ENCODE measurements at regions not wholly inside any gene's neighbourhood (a gene's known extent, or its start where the extent isn't known, plus 50 kb on each side); places are given as distances from the start of the nearest gene placed in this dataset.
"Not testable (repeated sequence)": the region's sequence is repeated elsewhere in the genome, so short reads cannot be mapped to it uniquely, and the experiment has no call there.

- DNase-seq (ENCODE audit: low spot score) = no peak
These were observed 369.4 kb downstream of the UTRN start for GRCh38 chr6:144654506-144654905.

- no peak for DNase-seq (ENCODE audit: low spot score)
These were observed 370.2 kb downstream of the UTRN start for GRCh38 chr6:144655376-144655775.

GRCh38 chr6:144657691-144658090, 372.6 kb downstream of the UTRN start:
- no peak for DNase-seq (ENCODE audit: low spot score)

GRCh38 chr6:144659202-144660182, 374.4 kb downstream of the UTRN start:
- no peak for DNase-seq (ENCODE audit: low spot score)

GRCh38 chr6:144660561-144661115, 375.5 kb downstream of the UTRN start:
- DNase-seq (ENCODE audit: low spot score) = no peak

- DNase-seq (ENCODE audit: low spot score) = no peak
These were observed 376.1 kb downstream of the UTRN start for GRCh38 chr6:144661116-144661806.

GRCh38 chr6:144662812-144663365, 377.8 kb downstream of the UTRN start:
- no peak for DNase-seq (ENCODE audit: low spot score)

- DNase-seq (ENCODE audit: low spot score) = no peak
These were observed 379.1 kb downstream of the UTRN start for GRCh38 chr6:144664281-144664680.

DNA sequence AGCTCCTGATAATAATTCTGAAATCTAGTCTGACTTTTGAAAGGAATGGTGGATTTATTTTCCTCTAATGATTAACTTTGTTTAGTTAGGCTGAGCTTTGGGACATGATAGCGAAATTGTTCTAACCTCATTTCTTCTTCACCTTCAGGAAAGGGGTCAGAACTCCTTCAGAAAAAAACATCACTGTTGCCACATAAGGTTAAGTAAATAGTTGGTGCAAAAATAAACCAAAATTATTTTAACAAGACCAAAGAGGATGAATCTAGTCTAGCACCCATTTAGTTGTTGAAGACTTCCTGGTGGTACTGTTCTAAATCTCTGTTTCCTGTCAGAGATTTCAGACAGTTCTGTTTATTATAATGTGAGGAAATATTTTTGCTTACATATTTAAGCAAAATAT, 379.8 kb downstream of the UTRN start:
- no peak for DNase-seq (ENCODE audit: low spot score)

DNA sequence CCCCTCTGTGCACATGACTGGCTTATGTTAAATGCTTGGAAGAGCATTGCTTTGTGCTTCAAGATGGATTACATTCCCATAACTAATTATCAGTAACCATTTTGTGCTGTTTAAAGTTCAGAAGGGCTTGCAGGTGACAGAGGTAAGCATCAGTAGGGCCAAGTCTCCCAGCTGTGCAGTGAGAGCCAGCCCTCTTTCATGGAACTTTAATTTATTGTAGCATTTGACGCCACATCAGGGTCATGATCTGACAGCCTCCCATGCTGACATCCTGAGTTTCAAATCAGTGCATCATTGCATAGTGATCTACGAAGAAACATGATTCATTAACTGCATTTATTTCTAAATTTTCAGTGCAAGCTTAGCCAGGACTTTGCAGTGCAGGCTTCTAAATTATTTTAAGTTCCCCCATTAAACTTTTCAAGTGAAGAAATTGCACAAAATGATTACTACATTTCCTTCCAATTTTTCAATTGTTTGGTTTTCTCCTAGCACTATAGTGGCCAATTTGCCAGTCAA, 380.9 kb downstream of the UTRN start:
- DNase-seq (ENCODE audit: low spot score) = no peak

GRCh38 chr6:144666781-144667180, 381.6 kb downstream of the UTRN start:
- DNase-seq (ENCODE audit: low spot score) = no peak

GRCh38 chr6:144667532-144668503, 382.7 kb downstream of the UTRN start:
- DNase-seq (ENCODE audit: low spot score) = no peak

DNA sequence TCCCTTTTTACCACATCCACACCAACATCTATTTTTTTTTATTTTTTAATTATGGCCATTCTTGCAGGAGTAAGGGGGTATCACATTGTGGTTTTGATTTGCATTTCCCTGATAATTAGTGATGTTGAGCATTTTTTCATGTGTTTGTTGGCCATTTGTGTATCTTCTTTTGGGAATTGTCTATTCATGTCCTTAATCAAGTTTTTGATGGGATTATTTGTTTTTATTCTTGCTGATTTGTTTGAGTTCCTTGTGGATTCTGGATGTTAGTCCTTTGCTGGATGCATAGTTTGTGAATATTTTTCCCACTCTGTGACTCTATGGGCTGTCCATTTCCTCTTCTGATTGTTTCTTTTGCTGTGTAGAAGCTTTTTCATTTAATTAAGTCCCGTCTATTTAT, 385.1 kb downstream of the UTRN start:
- not testable (repeated sequence) for DNase-seq (ENCODE audit: low spot score)

DNA sequence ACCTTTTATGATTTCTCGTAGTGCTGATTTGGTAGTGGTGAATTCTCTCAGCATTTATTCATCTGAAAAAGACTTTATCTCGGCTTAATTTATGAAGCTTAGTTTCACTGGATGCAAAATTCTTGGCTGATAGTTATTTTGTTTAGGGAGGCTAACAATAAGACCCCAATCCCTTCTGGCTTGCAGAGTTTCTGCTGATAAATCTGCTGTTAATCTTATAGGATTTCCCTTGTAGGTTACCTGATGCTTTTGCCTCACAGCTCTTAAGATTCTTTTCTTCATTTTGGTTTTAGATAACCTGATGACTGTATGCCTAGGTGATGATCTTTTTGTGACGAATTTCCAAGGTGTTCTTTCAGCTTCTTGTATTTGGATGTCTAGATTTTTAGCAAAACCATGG, 388.7 kb downstream of the UTRN start:
- no peak for DNase-seq (ENCODE audit: low spot score)

- no peak for DNase-seq (ENCODE audit: low spot score)
These were observed 390.2 kb downstream of the UTRN start for GRCh38 chr6:144675231-144675861.

DNA sequence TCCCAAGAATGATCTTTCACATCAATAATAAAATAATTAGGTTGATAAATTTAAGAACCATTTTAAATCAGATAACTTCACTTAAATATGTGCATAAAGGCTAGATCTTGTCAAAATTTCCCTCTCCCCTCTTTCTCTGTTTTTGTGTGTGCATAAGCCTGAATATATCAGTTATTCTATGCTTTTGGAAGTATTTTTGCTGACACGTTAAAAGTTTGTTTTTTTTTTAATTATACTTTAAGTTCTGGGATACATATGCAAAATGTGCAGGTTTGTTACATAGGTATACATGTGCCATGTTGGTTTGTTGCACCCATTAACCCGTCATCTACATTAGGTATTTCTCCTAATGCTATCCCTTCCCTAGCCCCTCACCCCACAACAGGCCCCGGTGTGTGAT, 391.2 kb downstream of the UTRN start:
- not testable (repeated sequence) for DNase-seq (ENCODE audit: low spot score)

DNA sequence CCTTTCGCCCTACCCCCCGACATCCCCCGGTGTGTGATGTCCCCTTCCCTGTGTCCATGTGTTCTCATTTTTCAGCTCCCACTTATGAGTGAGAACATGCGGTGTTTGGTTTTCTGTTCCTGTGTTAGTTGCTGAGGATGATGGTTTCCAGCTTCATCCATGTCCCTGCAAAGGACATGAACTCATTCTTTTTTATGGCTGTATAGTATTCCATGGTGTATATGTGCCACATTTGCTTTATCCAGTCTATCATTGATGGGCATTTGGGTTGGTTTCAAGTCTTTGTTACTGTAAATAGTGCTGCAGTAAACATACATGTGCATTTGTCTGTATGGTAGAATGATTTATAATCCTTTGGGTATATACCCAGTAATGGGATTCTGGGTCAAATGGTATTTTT, 392.1 kb downstream of the UTRN start:
- DNase-seq (ENCODE audit: low spot score) = not testable (repeated sequence)

DNA sequence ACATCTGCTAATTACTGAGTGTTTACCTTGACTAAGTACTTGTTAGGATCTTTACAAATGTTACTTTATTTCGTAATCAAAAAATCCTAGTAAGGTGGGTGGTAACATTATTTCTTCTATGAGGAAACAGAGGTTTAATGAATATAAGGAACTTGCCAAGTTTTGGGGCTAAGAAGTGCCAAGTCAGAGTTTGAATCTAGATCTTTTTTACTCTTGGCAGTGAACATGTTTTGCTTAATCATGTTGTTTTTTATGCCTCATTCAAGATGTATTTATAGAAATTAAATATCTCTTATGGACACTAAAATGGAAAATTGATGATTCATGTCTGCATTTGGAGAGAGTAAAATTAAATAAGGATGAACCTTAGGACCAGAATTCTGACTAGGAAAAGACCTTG, 393.7 kb downstream of the UTRN start:
- DNase-seq (ENCODE audit: low spot score) = no peak

- DNase-seq (ENCODE audit: low spot score) = no peak
These were observed 396.2 kb downstream of the UTRN start for GRCh38 chr6:144681334-144681733.

DNA sequence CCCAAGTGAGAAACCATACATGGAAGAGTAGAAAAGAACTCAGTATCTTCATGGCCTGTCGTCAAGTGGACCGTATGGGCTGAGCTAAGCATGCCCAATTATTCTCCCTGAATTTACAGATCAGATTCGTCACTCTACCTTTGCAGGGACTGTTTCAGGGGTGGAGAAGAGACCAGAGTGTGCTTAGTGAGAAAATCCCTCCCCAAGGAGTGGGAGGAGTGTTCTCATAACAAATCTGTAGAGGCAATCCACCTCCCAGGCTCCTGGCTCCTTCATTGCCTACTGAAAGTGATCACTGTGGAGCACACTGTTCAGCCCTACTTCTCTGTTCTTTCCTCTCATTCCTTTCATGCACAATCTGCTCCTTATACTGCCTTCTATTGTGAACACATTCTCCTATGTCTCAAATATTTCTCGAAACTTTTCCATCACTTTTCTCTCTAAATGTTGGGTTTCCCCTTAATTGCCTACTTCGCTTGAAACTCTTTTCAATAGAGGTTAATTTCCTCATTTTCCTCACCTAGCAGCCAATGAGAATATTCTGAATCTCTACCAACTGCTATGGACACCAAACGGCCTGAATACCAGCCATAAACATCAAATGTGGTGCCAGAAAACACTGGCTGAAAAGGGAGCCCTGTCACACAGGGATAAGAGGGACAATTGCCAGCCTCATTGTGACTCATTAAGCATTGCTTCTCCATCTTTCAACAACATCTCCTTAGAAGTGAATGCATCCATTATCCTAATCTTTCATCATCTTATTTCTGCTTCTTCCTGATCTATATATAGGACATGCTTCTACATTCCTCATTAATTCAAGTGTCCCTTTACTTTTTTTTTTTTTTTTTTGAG, 398.3 kb downstream of the UTRN start:
- DNase-seq (ENCODE audit: low spot score) = no peak

Measured in HuH-7.5 (cell line).